Activated CD4-positive, alpha-beta T cell treated with anti-CD3 and anti-CD28 coated beads, Interleukin-2, amount 50 U/mL, for 48 hours (primary cell): ENCODE measurements at regions not wholly inside any gene's neighbourhood (a gene's known extent, or its start where the extent isn't known, plus 50 kb on each side); places are given as distances from the start of the nearest gene placed in this dataset.
"Not testable (repeated sequence)": the region's sequence is repeated elsewhere in the genome, so short reads cannot be mapped to it uniquely, and the experiment has no call there.

Experiments
- DNase-seq, 2 experiments: peaks; one replicate each; pipeline ENCODE4 v3.0.0-alpha.2; 2020

- DNase-seq: no peak
Observed at GRCh38 chr4:117577686-117578311, 456.5 kb upstream of the NDST3 start.

- no peak for DNase-seq
Observed at GRCh38 chr4:117588771-117589170, 445.5 kb upstream of the NDST3 start.

- DNase-seq: no peak
Observed at GRCh38 chr4:117596917-117597480, 437.3 kb upstream of the NDST3 start.

- DNase-seq: not testable (repeated sequence)
Observed at GRCh38 chr4:117599393-117599792, 434.9 kb upstream of the NDST3 start.

GRCh38 chr4:117600936-117601335 is 433.4 kb upstream of the NDST3 start:
- DNase-seq: not testable (repeated sequence)

- no peak for DNase-seq
Observed at GRCh38 chr4:117610706-117611308, 423.5 kb upstream of the NDST3 start.

- DNase-seq: no peak
Observed at GRCh38 chr4:117621673-117622072, 412.6 kb upstream of the NDST3 start.

GRCh38 chr4:117623326-117623725 is 411.0 kb upstream of the NDST3 start:
- no peak for DNase-seq

GRCh38 chr4:117626664-117627063 is 407.6 kb upstream of the NDST3 start:
- DNase-seq: no peak

GRCh38 chr4:117634716-117635115 is 399.6 kb upstream of the NDST3 start:
- no peak for DNase-seq

- no peak for DNase-seq
Observed at GRCh38 chr4:117637347-117637746, 396.9 kb upstream of the NDST3 start.

GRCh38 chr4:117640836-117641235 is 393.4 kb upstream of the NDST3 start:
- no peak for DNase-seq

GRCh38 chr4:117641519-117641918 is 392.8 kb upstream of the NDST3 start:
- no peak for DNase-seq

GRCh38 chr4:117654079-117654478 is 380.2 kb upstream of the NDST3 start:
- DNase-seq: no peak

GRCh38 chr4:117660668-117661067 is 373.6 kb upstream of the NDST3 start:
- no peak for DNase-seq

- DNase-seq: no peak
Observed at GRCh38 chr4:117661091-117662072, 372.9 kb upstream of the NDST3 start.

GRCh38 chr4:117664706-117665444 is 369.4 kb upstream of the NDST3 start:
- DNase-seq: no peak

GRCh38 chr4:117676153-117676552 is 358.1 kb upstream of the NDST3 start:
- DNase-seq: no peak

GRCh38 chr4:117678861-117679260 is 355.4 kb upstream of the NDST3 start:
- no peak for DNase-seq

GRCh38 chr4:117691572-117692351 is 342.5 kb upstream of the NDST3 start:
- no peak for DNase-seq

GRCh38 chr4:117692538-117692937 is 341.7 kb upstream of the NDST3 start:
- no peak for DNase-seq

GRCh38 chr4:117699595-117699994 is 334.7 kb upstream of the NDST3 start:
- no peak for DNase-seq
